Activated naive CD4-positive, alpha-beta T cell treated with Interleukin-2 at 50 U/mL for 16 hours (primary cell): ENCODE measurements at regions not wholly inside any gene's neighbourhood (a gene's known extent, or its start where the extent isn't known, plus 50 kb on each side); places are given as distances from the start of the nearest gene placed in this dataset.
"Not testable (repeated sequence)": the region's sequence is repeated elsewhere in the genome, so short reads cannot be mapped to it uniquely, and the experiment has no call there.

Experiments
- DNase-seq: peaks from one replicate; pipeline ENCODE4 v3.0.0-alpha.2; 2020

- no peak for DNase-seq
These were observed 123.8 kb upstream of the RORB start for GRCh38 chr9:74373348-74373747.

DNA sequence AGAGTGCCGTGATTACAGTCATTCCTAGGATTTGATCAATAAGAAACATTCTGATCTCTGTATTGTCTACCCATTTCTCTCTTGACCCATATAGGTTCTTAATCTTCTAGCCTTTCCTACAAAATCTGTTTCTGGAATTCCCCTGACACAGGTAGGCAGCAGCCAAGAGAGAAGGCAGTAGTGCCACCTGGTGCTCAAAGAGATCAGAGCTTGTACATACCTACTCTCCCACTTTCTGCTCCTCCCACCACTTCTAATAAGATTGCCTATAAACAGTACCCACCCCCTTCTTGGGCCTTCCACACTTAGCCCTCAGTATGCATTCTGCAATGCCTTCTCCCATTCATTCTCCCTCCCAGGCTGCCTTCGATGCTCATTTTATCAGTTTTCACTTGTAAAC, 117.4 kb upstream of the RORB start:
- DNase-seq, result no peak

- no peak for DNase-seq
These were observed 105.3 kb upstream of the RORB start for GRCh38 chr9:74391816-74392215.

DNA sequence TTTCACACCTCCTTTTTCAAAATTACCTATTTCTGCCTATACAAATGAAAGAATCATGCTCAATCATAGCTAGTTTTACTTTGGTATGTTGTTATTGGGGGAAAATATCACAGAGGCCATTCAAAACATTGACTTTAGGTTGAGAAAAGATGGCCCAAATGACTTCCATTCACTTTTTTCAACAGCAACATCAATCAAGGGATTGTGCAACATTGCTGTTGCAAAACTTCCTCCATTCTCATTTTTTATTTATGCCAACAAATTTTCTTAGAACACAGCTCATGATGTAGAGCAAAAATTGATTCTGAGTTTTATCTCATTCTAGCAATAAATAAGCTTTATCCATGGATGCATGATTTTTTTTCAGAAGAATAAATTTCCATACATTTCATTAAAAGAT, 93.6 kb upstream of the RORB start:
- DNase-seq, result no peak

- no peak for DNase-seq
These were observed 92.5 kb upstream of the RORB start for GRCh38 chr9:74404620-74405019.

- DNase-seq, result no peak
These were observed 90.0 kb upstream of the RORB start for GRCh38 chr9:74407166-74407565.

DNA sequence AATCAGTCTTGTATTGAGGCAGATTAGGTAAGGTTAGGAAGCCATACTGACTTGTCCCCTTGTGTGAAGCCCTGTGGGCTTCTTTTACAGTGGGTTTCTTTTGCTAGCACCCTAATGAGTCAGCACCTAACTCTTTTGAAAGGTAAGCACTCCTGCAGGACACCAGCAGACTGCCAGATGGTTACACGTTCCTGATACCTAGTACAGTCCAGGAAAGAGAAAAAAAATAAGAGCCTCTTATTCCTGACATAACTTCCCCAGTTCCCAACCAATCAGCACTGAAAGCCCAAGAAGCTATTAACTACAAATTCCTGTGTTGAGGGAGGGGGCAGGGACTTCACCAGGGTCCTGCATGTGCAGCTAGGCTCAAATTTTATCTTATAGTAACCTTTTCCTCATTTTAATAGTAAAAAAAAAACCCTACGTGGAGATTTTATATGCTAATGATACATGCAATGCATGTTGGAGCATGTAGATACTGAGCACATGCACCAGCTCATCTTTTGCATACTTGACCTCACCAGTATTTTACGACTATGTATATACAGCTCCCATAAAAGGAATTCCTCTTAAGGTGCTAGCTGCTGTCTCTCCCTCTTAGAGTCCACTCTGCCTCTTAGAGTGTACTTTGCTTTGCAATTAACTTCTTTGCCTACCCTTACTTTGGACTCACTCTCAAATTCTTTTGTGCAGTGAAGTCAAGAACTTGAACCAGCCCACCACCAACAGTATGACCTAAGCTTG, 84.7 kb upstream of the RORB start:
- DNase-seq, result no peak

DNA sequence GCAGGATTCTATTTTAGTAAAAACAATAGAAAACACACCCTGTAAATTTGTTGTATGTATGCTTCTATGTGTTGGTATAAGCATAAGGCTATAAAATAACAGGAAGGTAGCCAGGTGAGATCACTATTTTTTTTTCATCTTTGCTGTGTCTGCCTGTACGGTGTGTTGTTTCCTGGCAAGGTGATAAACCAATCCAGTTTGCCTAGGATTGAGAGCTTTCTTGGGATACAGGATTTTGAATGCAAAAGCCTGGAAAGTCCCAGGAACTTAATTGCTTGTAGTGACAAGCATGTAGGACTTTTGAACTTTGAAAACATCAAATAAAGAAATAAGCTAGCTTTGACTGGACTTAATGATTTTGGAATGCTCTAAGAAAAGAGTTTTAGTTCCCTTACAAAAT, 83.3 kb upstream of the RORB start:
- DNase-seq, result no peak

- DNase-seq, result no peak
These were observed 82.8 kb upstream of the RORB start for GRCh38 chr9:74414325-74414724.

GRCh38 chr9:74415995-74416394, 81.1 kb upstream of the RORB start:
- DNase-seq, result no peak

DNA sequence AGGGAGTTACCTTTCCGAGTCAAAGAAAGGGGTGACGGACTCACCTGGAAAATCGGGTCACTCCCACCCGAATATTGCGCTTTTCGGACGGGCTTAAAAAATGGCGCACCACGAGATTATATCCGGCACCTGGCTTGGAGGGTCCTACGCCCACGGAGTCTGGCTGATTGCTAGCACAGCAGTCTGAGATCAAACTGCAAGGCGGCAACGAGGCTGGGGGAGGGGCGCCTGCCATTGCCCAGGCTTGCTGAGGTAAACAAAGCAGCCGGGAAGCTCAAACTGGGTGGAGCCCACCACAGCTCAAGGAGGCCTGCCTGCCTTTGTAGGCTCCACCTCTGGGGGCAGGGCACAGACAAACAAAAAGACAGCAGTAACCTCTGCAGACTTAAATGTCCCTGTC, 72.6 kb upstream of the RORB start:
- DNase-seq, result not testable (repeated sequence)

DNA sequence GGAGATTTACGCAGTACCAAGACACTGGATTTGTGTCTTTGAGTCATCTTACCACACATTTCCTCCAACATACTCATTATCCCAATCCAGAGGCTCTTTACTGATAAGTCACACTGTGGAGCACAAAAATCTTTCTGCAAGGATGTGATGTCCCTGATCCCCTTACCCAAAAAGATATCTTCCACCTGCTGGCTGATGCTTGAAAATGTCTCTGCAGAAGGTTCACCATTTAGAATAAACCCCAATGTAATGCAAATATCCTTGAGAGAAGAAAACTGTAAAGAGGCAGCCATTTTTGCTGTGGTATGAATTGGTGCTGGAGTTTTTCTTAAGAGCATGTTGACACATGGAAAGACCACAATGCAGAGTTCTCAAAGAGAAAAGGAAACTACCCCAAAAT, 65.7 kb upstream of the RORB start:
- DNase-seq, result no peak

DNA sequence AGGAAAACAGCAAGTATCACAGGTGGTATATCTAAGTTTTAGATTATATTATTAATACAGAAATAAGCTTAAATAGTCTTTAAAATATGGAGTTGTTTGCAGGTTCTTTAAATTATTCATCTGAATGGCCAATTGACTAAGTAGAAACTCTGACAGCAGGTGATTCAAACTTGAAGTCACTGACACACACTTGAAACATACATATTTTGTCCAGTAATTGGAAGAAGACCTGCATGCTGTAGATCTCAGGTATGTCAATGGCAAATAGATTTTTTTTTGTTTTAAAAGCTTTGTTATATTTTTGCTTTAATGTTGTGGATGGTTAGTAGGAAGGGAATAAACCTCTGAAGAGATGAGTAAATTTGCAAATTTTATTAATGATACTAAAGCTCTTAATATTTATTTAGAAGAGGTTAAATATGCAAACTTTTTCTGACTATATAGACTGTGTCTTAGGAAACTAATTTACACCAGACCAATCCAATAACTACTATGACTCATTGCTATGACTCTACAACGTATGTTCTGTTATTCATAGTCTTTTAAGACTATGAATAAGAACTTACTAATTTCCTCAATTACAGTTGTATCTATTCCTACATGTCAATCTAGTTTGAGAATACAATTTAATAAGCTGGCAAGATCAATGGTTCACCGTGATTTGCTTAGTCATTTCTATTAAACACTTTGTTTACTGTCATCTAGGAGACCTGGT, 53.9 kb upstream of the RORB start:
- no peak for DNase-seq

DNA sequence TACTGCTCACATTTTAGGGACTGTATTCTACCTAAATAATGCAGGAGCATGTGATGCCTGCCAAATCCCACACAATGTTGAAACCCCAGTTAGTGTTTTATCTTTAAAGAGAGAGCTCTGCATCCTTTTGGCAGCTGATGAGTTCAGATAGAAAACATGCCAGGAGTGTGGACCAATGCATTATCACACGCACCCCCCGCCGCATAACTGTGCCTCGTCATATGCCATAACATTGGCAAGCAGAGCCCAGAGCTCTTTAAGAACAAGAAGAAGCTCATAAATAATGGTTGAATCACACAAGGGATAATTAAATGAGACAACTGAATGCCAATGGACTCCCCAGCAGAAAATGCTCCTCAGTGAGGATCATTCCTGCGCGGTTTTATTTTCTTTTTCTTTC, 52.8 kb upstream of the RORB start:
- no peak for DNase-seq
